ENCODE measurements at regions not wholly inside any gene's neighbourhood (a gene's known extent, or its start where the extent isn't known, plus 50 kb on each side); places are given as distances from the start of the nearest gene placed in this dataset.
"Not testable (repeated sequence)": the region's sequence is repeated elsewhere in the genome, so short reads cannot be mapped to it uniquely, and the experiment has no call there.

DNA sequence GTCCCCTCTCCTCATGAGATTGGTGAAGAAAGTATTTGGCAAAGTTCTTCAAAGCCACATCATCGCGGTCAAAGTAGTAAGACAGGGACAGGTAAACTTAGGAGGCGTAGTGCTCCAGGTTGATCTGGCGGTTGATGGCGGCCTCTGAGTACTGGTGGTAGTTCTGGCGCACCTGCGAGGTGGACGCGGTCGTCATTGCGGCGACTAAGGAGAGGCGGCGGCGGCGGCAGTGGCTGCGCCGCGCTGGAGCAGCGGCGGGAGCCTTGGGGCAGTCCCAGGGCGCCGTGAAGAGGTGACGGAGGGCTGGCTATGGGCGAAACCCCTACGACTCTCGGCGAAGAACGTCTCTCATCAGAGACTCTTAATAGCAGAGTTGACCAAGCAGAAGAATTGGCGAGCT lies 107.2 kb upstream of the UBE2E3 start:
- Histone ChIP-seq H3K36me3 (no peaks in the 10 kb centered on the region), H3K27ac (no peak overlapping the region), H3K4me3 (no peak overlapping the region), H3K4me1 (no peaks in the 10 kb centered on the region), H3K9me3 (no peaks in the 10 kb centered on the region), H3K27me3 (no peaks in the 10 kb centered on the region)
- ATAC-seq (no peak), FAIRE-seq (no peak), DNase-seq (no peak)
- WGBS, 2 donors: 66% methylated on average over 25 to 29 of the region's 30 CpGs
- intact Hi-C loops (cut with DNase I): no loop called here
- TF ChIP-seq, protein P1, sequence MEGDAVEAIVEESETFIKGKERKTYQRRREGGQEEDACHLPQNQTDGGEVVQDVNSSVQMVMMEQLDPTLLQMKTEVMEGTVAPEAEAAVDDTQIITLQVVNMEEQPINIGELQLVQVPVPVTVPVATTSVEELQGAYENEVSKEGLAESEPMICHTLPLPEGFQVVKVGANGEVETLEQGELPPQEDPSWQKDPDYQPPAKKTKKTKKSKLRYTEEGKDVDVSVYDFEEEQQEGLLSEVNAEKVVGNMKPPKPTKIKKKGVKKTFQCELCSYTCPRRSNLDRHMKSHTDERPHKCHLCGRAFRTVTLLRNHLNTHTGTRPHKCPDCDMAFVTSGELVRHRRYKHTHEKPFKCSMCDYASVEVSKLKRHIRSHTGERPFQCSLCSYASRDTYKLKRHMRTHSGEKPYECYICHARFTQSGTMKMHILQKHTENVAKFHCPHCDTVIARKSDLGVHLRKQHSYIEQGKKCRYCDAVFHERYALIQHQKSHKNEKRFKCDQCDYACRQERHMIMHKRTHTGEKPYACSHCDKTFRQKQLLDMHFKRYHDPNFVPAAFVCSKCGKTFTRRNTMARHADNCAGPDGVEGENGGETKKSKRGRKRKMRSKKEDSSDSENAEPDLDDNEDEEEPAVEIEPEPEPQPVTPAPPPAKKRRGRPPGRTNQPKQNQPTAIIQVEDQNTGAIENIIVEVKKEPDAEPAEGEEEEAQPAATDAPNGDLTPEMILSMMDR (IDR thresholded peaks at IDR 0.05): no peak

DNA sequence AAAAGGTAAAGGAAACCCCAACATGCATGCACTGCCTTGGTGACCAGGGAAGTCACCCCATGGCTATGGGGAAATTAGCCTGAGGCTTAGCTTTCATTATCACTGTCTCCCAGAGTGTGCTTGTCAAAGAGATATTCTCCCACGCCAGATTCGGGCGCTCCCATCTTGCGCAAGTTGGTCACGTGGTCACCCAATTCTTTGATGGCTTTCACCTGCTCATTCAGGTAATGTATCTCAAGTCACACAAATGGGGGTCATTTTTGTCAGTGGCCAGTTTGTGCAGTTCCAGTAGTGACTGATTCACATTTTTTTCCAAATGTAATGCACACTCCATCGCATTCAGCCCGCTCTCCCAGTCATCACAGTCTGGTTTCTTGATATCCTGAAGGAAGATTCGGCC lies 107.6 kb upstream of the UBE2E3 start:
- FAIRE-seq; H3K27me3 ChIP-seq; H3K9me3 ChIP-seq; H3K4me3 ChIP-seq; DNase-seq; H3K4me1 ChIP-seq; ATAC-seq; H3K27ac ChIP-seq; intact Hi-C loops (cut with DNase I); H3K36me3 ChIP-seq: not testable (repeated sequence)
- WGBS, 2 donors: 84 to 90% methylated on average over 6 to 8 of the region's 8 CpGs

DNA sequence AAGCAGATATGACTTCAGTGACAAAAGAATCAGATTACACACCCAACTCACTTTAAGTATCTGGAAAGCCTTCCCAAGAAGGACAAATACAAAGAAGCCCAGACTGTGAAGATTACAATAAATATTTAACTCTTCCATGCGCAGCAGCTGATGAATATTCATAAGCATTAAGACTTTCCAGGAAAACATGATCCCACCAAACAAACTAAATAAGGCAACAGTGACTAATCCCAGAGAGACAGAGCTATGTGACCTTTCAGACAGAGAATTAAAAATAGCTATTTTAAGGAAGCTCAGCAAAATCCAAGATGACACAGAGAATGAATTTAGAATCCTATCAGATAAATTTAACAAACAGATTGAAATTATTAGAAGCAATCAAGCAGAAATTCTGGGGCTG lies 108.2 kb upstream of the UBE2E3 start:
- no peak for ATAC-seq
- Histone ChIP-seq H3K9me3 (no peaks in the 10 kb centered on the region), H3K27me3 (no peaks in the 10 kb centered on the region), H3K36me3 (no peaks in the 10 kb centered on the region), H3K27ac (no peak overlapping the region), H3K4me3 (no peak overlapping the region), H3K4me1 (no peaks in the 10 kb centered on the region)
- intact Hi-C loops (cut with DNase I): no loop called here
- no peak for FAIRE-seq
- TF ChIP-seq, protein P1 (IDR thresholded peaks at IDR 0.05): no peak
- WGBS, 2 donors: 75 to 98% methylated on average over 1 of the region's 1 CpG
- no peak for DNase-seq

DNA sequence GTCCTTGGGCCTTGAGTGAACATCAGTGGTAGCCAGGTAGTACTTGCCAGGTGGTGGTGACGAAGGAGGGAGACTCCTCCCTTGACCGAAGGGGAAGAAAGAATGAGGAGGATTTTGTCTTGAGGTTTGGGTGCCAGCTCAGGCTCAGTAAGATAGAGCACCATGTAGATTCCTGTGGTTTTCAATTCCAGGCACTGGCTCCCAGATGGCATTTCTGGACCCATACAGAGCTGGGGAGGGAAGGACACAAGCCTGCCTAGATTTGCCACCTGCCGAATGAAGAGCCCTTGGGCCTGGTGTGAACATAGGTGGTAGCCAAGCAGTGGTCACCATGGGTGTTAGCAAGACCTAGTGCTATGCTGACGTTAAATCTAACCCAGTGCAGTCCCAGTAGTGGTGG lies 108.8 kb upstream of the UBE2E3 start:
- no peaks in the 10 kb centered on the region for H3K27me3 ChIP-seq
- H3K27ac ChIP-seq: no peak overlapping the region
- no peaks in the 10 kb centered on the region for H3K9me3 ChIP-seq
- ATAC-seq: no peak
- H3K4me1 ChIP-seq: no peaks in the 10 kb centered on the region
- H3K36me3 ChIP-seq: no peaks in the 10 kb centered on the region
- H3K4me3 ChIP-seq: no peak overlapping the region
- TF ChIP-seq, protein P1 (IDR thresholded peaks at IDR 0.05): no peak
- no peak for DNase-seq
- FAIRE-seq: no peak
- intact Hi-C loops (cut with DNase I): no loop called here
- 61 to 71% methylated on average over 4 of the region's 4 CpGs for WGBS, 2 donors

DNA sequence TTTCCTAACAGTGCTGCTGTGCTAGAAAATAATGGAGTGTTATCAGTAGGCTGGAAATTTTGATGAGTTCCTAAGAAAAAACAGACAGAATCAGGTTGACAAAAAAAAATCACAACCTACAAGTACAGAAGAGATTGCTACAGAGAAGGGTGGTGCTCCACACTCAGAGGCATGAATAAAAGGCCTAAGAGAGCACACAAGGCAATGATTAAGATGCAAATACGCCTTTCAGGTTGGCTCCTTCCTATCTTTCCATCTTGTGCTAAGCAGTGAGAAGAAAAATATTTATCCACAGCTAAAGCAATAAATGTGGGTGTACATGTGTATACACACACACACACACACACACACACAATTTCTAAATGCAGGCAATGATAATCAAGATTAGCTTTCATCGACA lies 130.6 kb upstream of the UBE2E3 start:
- TF ChIP-seq, protein P1 (IDR thresholded peaks at IDR 0.05): no peak
- no peaks in the 10 kb centered on the region for H3K27me3 ChIP-seq
- H3K4me3 ChIP-seq: no peak overlapping the region
- H3K4me1 ChIP-seq: no peaks in the 10 kb centered on the region
- no peak for DNase-seq
- 89 to 96% methylated on average over 2 of the region's 2 CpGs for WGBS, 2 donors
- ATAC-seq: no peak
- H3K9me3 ChIP-seq: no peaks in the 10 kb centered on the region
- no peaks in the 10 kb centered on the region for H3K36me3 ChIP-seq
- H3K27ac ChIP-seq: no peak overlapping the region
- FAIRE-seq: no peak
- intact Hi-C loops (cut with DNase I): no loop called here

DNA sequence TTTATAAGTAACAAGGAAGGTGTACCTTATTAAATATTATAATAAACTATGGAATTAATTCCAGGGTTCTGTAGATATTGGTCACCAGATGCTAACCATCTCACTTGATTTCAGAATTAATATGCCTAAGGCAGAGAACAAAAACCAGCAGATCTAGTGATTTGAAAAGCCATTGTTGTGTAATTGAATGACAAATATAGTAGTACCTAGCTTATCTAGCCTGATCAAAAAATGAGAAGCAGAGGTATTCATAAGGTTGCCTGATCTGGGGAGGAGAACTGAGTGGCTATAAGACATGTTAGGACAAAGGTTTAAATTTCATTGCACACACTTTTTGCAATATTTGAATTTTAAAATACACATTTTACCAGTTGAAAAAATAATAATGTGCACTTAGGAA lies 132.0 kb upstream of the UBE2E3 start:
- Histone ChIP-seq H3K27ac (no peak overlapping the region), H3K4me3 (no peak overlapping the region), H3K4me1 (no peaks in the 10 kb centered on the region), H3K9me3 (no peaks in the 10 kb centered on the region), H3K36me3 (no peaks in the 10 kb centered on the region), H3K27me3 (no peaks in the 10 kb centered on the region)
- DNase-seq (no peak), ATAC-seq (no peak), FAIRE-seq (no peak)
- intact Hi-C loops (cut with DNase I): no loop called here
- TF ChIP-seq, protein P1 (IDR thresholded peaks at IDR 0.05): no peak
